ENCODE measurements at regions not wholly inside any gene's neighbourhood (a gene's known extent, or its start where the extent isn't known, plus 50 kb on each side); places are given as distances from the start of the nearest gene placed in this dataset.

DNA sequence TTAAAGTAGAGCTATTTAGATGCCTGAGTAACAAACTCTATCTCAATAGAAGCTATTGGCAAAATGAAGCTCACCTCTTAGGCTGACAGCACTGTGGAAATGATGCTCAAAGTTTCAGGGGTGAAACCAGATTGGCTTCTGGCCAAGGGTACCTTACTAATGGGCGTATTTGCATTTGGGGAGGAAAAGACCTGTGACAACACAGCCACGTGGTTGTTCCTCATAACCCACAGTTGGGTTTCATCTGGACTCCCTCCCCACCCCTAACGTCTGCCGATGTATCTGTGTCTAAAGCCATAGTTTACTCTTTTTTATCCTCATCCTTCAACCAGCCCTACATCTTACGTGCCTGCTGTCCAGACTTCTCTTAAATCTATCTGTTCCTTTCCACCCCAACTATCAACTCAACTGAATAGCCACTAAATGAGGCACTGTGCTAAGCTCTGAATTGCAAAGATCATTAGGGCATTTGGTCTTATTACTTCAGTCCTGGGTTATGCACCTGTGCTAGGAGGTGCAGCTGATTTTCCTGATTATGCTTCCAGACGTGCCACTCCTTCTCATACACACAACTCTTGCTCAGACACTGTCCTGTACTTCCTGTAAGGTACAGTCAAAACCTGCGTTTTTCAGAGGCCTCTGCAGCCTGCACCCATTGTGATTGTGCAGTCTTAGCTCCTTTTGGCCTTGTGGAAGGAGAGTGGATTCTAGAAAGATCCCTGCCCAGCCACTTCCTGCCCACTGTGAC, 80.6 kb upstream of the ARMC2 start:
- CTCF ChIA-PET = no interaction called here
- TF ChIP-seq FOXA1 (IDR thresholded peaks at IDR 0.05) (no peak), FOXM1 (IDR thresholded peaks at IDR 0.05; ENCODE audit: borderline replicate concordance) (no peak), LEF1 (IDR thresholded peaks at IDR 0.05; ENCODE audit: borderline replicate concordance) (no peak), ZNF384 (IDR thresholded peaks at IDR 0.05) (no peak), SP1 (IDR thresholded peaks at IDR 0.05) (no peak)
- TF ChIP-seq, protein P1, sequence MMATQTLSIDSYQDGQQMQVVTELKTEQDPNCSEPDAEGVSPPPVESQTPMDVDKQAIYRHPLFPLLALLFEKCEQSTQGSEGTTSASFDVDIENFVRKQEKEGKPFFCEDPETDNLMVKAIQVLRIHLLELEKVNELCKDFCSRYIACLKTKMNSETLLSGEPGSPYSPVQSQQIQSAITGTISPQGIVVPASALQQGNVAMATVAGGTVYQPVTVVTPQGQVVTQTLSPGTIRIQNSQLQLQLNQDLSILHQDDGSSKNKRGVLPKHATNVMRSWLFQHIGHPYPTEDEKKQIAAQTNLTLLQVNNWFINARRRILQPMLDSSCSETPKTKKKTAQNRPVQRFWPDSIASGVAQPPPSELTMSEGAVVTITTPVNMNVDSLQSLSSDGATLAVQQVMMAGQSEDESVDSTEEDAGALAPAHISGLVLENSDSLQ (IDR thresholded peaks at IDR 0.05) = no peak
- DNase-seq (ENCODE audit: extremely low spot score) = no peak
- POLR2A ChIA-PET = interaction anchor here (0.6 kb wide), 1 partner anchor 81 kb away, joined by 3 read pairs; the partner anchor contains the start of gene ARMC2

DNA sequence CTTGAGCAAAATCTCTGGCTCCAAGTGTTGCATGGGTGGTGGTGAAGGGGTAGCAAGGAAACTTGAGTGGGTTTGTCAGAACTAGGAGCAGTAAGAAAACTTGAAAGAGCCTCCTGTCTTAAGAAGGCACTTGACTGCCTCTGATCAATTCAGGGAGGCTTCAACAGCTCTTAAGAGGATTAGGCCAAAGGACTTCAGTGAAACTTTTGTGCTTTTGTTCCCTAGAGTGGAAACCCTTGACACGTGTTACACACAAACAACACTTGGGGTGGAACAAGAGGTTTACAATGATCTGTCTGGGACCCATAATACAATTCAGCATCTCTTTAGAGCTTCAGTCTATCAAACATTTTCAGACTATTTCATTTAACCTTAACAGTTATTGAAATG, 80.1 kb upstream of the ARMC2 start:
- CTCF ChIA-PET = no interaction called here

DNA sequence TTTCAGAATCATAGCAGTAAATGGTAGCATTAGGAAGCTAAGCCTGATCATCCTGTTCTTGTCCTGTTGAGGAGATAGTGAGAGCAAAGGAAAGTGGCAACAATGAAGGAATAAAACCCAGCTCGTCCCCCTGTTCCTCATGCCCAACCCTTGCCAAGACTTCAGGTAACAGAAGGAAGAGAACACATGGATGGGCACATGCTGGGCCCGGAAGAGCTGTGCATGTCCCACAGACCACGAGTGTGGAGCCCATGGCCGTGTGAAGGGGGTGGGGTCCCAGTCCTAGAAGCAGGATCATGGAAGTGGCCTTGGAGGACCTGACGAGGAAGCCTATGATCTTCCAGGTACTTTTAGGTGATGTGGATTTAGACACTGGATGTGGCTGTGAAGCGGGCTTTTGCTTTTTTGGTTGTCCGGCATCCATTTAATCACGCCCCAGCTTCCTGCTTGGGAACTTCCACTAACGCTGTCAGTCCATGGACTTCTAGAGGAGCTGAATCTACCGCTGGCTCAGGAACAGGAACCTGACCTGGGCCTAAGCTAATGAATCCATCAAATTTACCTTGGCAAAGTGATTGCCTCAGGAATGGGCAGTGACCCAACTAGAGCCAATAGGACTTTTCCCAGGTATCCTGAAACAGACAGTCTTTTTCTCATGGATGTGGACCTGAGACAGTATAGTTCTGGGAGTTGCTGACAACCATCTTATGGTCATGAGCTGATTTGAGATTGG, 79.3 kb upstream of the ARMC2 start:
- CTCF ChIA-PET = interaction anchor here (0.5 kb wide), 1 partner anchor 9 kb away, joined by 4 read pairs; no protein-coding TSS in a partner anchor
- no peak for DNase-seq (ENCODE audit: extremely low spot score)
- POLR2A ChIA-PET = no interaction called here
- no peak for TF ChIP-seq SP1 (IDR thresholded peaks at IDR 0.05)

More for the DNA sequence above, 80.1 kb upstream of the ARMC2 start:
- TF ChIP-seq LEF1 (IDR thresholded peaks at IDR 0.05; ENCODE audit: borderline replicate concordance) (no peak), CTBP1 (IDR thresholded peaks at IDR 0.05; ENCODE audit: borderline replicate concordance) (no peak)
- POLR2A ChIA-PET = no interaction called here
- no peak for DNase-seq (ENCODE audit: extremely low spot score)

DNA sequence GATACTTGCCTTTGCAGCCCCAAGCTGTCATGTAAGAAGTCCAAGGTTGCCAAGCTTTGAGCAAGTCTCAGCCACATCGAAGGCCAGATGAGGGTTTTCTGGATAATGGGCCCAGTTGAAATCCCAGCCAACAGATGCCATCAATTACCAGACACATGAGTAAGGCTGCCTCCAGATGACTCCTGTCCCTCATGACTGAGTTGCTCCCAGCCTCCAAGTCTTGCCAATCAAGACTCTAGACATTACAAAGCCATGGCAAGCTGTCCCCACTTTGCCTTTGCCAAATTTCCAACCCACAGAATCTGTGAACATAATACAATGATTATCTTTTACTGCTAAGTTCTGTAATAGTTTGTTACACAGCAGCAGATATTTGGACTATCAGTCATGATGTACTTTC, 76.8 kb upstream of the ARMC2 start:
- no peak for DNase-seq (ENCODE audit: extremely low spot score)
- TF ChIP-seq HDGF (IDR thresholded peaks at IDR 0.05; ENCODE audit: borderline replicate concordance) = no peak
- no peak for TF ChIP-seq SUZ12 (IDR thresholded peaks at IDR 0.05)
- no peak for TF ChIP-seq FOXK2 (IDR thresholded peaks at IDR 0.05)
- TF ChIP-seq, protein P1 (IDR thresholded peaks at IDR 0.05) = no peak
- POLR2A ChIA-PET = no interaction called here
- CTCF ChIA-PET = no interaction called here

DNA sequence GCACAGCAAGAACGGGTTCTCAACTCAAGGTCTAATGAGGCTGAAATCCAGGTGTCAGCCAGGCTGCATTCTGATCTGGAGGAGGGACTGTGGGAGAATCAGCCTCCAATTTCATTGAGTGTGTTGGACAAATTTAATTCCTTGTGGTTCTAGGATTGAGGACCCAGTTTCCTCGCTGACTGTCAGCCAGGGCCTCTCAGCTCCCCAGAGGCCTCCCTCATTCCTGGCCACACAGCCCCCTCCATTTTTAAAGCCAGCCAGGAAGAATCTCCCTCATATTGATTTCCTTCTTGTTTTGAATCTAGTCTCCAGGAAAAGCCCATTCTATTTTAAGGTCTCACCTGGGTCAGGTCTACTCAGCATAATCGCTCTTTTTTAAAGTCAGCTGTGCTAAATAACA, 73.7 kb upstream of the ARMC2 start:
- no peak for DNase-seq (ENCODE audit: extremely low spot score)
- POLR2A ChIA-PET = no interaction called here
- CTCF ChIA-PET = no interaction called here
- no peak for TF ChIP-seq ZNF384 (IDR thresholded peaks at IDR 0.05)
- TF ChIP-seq LEF1 (IDR thresholded peaks at IDR 0.05; ENCODE audit: borderline replicate concordance) = no peak
- TF ChIP-seq, protein P1 (IDR thresholded peaks at IDR 0.05) = no peak
- TF ChIP-seq ARNT (IDR thresholded peaks at IDR 0.05) = no peak
- no peak for TF ChIP-seq TARDBP (IDR thresholded peaks at IDR 0.05)
- no peak for TF ChIP-seq NFRKB (IDR thresholded peaks at IDR 0.05)
- no peak for TF ChIP-seq SUZ12 (IDR thresholded peaks at IDR 0.05)
- no peak for TF ChIP-seq FOXK2 (IDR thresholded peaks at IDR 0.05)
- no peak for TF ChIP-seq FOXA1 (IDR thresholded peaks at IDR 0.05)
- no peak for TF ChIP-seq CTBP1 (IDR thresholded peaks at IDR 0.05; ENCODE audit: borderline replicate concordance)
- TF ChIP-seq FOXM1 (IDR thresholded peaks at IDR 0.05; ENCODE audit: borderline replicate concordance) = no peak

DNA sequence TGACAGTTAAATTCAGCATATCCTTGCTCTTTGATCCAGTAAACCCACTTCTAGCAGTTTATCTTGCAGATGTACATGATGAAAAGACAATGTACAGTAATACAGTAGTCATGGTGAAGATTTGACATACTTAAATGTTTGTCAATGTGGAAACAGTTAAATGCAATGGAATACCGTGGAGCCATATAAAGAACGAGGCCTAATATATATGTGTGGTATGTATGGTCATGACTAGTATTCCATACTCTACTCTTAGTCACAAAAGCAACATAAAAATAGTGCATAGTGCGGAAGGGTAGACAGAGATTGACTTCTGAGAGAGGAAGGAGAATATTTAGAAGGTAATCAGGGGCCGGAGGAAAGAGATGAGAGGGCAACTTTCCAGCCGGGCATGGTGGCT, 70.7 kb upstream of the ARMC2 start:
- CTCF ChIA-PET = interaction anchor here (0.7 kb wide), 1 partner anchor 9 kb away, joined by 4 read pairs; no protein-coding TSS in a partner anchor
- no peak for TF ChIP-seq HDGF (IDR thresholded peaks at IDR 0.05; ENCODE audit: borderline replicate concordance)
- TF ChIP-seq, protein P1 (IDR thresholded peaks at IDR 0.05) = no peak
- no peak for TF ChIP-seq ZNF384 (IDR thresholded peaks at IDR 0.05)
- no peak for TF ChIP-seq BHLHE40 (IDR thresholded peaks at IDR 0.05; ENCODE audit: borderline replicate concordance)
- no peak for TF ChIP-seq L3MBTL2 (conservative IDR thresholded peaks at IDR 0.05)
- no peak for TF ChIP-seq CTBP1 (IDR thresholded peaks at IDR 0.05; ENCODE audit: borderline replicate concordance)
- TF ChIP-seq NFRKB (IDR thresholded peaks at IDR 0.05) = no peak
- no peak for TF ChIP-seq FOXK2 (IDR thresholded peaks at IDR 0.05)
- TF ChIP-seq TARDBP (IDR thresholded peaks at IDR 0.05) = no peak
- no peak for TF ChIP-seq SUZ12 (IDR thresholded peaks at IDR 0.05)
- no peak for TF ChIP-seq LEF1 (IDR thresholded peaks at IDR 0.05; ENCODE audit: borderline replicate concordance)
- TF ChIP-seq FOXM1 (IDR thresholded peaks at IDR 0.05; ENCODE audit: borderline replicate concordance) = no peak
- no peak for TF ChIP-seq ARNT (IDR thresholded peaks at IDR 0.05)
- TF ChIP-seq ELF4 (IDR thresholded peaks at IDR 0.05) = no peak
- DNase-seq (ENCODE audit: extremely low spot score) = no peak
- POLR2A ChIA-PET = no interaction called here

Data from HEK293T (cell line).